GM06990 (cell line): ENCODE measurements at regions not wholly inside any gene's neighbourhood (a gene's known extent, or its start where the extent isn't known, plus 50 kb on each side); places are given as distances from the start of the nearest gene placed in this dataset.

ENCODE experiments used
- DNase-seq: peaks from one replicate; pipeline ENCODE4 v3.0.0-alpha.2; 2011; ENCODE audit not compliant: insufficient read length; ENCODE audit errors: extremely low read depth
- H3K27me3 ChIP-seq: replicated peaks from 2 replicates; pipeline ENCODE4 v1.6.0; 2011; ENCODE audit warnings: low read length; ENCODE audit not compliant: control insufficient read depth, insufficient read depth
- H3K36me3 ChIP-seq: 2 replicates; pipeline ENCODE4 v1.5.1; 2011; ENCODE audit warnings: low read length; ENCODE audit not compliant: control insufficient read depth, insufficient read depth
- H3K4me3 ChIP-seq: replicated peaks from 2 replicates; pipeline ENCODE4 v1.5.1; 2011; ENCODE audit warnings: low read depth, mild to moderate bottlenecking, control low read depth, low read length
- CTCF ChIP-seq: IDR thresholded peaks from 2 replicates; pipeline ENCODE4 v1.5.1; 2011; ENCODE audit warnings: low read length, control low read depth, mild to moderate bottlenecking, inconsistent platforms; ENCODE audit not compliant: insufficient read depth, poor library complexity, severe bottlenecking

GRCh38 chr10:53140506-53140905 lies 367.9 kb upstream of the MBL2 start:
- Histone ChIP-seq H3K36me3 (no peaks in the 10 kb centered on the region), H3K4me3 (no peak overlapping the region), H3K27me3 (no peaks in the 10 kb centered on the region)
- no peak for DNase-seq
- TF ChIP-seq CTCF, result no peak

- TF ChIP-seq CTCF, result no peak
- no peaks in the 10 kb centered on the region for H3K36me3 ChIP-seq
- no peak overlapping the region for H3K4me3 ChIP-seq
- H3K27me3 ChIP-seq, result no peaks in the 10 kb centered on the region
- DNase-seq, result no peak
Observed at GRCh38 chr10:53135897-53136253, 363.3 kb upstream of the MBL2 start.

GRCh38 chr10:53135213-53135896 lies 362.8 kb upstream of the MBL2 start:
- Histone ChIP-seq H3K4me3 (no peak overlapping the region), H3K27me3 (no peaks in the 10 kb centered on the region), H3K36me3 (no peaks in the 10 kb centered on the region)
- no peak for TF ChIP-seq CTCF
- DNase-seq, result no peak

- no peaks in the 10 kb centered on the region for H3K27me3 ChIP-seq
- H3K4me3 ChIP-seq, result no peak overlapping the region
- no peak for TF ChIP-seq CTCF
- DNase-seq, result no peak
- H3K36me3 ChIP-seq, result no peaks in the 10 kb centered on the region
Observed at GRCh38 chr10:53134050-53134449, 361.5 kb upstream of the MBL2 start.

- DNase-seq, result no peak
- no peaks in the 10 kb centered on the region for H3K27me3 ChIP-seq
- TF ChIP-seq CTCF, result no peak
- H3K4me3 ChIP-seq, result no peak overlapping the region
- no peaks in the 10 kb centered on the region for H3K36me3 ChIP-seq
Observed at GRCh38 chr10:53130337-53130736, 357.8 kb upstream of the MBL2 start.

GRCh38 chr10:53127686-53128085 lies 355.1 kb upstream of the MBL2 start:
- no peak for DNase-seq

More at GRCh38 chr10:53127686-53128085, 355.1 kb upstream of the MBL2 start:
- Histone ChIP-seq H3K27me3 (no peaks in the 10 kb centered on the region), H3K4me3 (no peak overlapping the region), H3K36me3 (no peaks in the 10 kb centered on the region)
- no peak for TF ChIP-seq CTCF
